WTC11 (cell line): ENCODE measurements at regions not wholly inside any gene's neighbourhood (a gene's known extent, or its start where the extent isn't known, plus 50 kb on each side); places are given as distances from the start of the nearest gene placed in this dataset.
"Not testable (repeated sequence)": the region's sequence is repeated elsewhere in the genome, so short reads cannot be mapped to it uniquely, and the experiment has no call there.

ENCODE experiments used
- ATAC-seq: fragments of 200-7000 bp; cut with Tn5 transposase; 2 replicates; pipeline ENCODE4 v1.10.0; 2021; ENCODE audit warnings: mild to moderate bottlenecking, moderate library complexity
- CTCF ChIA-PET: fragments of 300-600 bp; sonication (Branson Sonifier 250); formaldehyde crosslinking; loops from one replicate; lab custom pipeline; 2021; ENCODE audit warnings: antibody characterized with exemption; lab: Charles Lee
- POLR2A ChIA-PET: fragments of 350-600 bp; sonication (Branson Sonifier 250); formaldehyde crosslinking; loops from one replicate; lab custom pipeline; 2021; ENCODE audit warnings: antibody characterized with exemption; lab: Charles Lee
- DNase-seq: peaks from one replicate; pipeline ENCODE4 v3.0.0; 2021; ENCODE audit warnings: low spot score
- H3K27ac Mint-ChIP-seq: 2 replicates; pipeline ENCODE4 v1.8.0; 2021; ENCODE audit warnings: mixed read lengths
- H3K27me3 Mint-ChIP-seq: 2 replicates; pipeline ENCODE4 v1.8.0; 2021; ENCODE audit warnings: low read depth, mild to moderate bottlenecking, moderate library complexity, mixed read lengths
- H3K36me3 Mint-ChIP-seq: 2 replicates; pipeline ENCODE4 v1.8.0; 2021; ENCODE audit warnings: mixed read lengths
- H3K4me1 Mint-ChIP-seq: 2 replicates; pipeline ENCODE4 v1.8.0; 2022; ENCODE audit warnings: mixed read lengths
- H3K4me3 Mint-ChIP-seq: 2 replicates; pipeline ENCODE4 v1.8.0; 2021; ENCODE audit warnings: mild to moderate bottlenecking, moderate library complexity, mixed read lengths
- H3K9me3 Mint-ChIP-seq: 2 replicates; pipeline ENCODE4 v1.8.0; 2021; ENCODE audit warnings: mixed read lengths
- CTCF ChIP-seq: fragments of 200-600 bp; IDR thresholded peaks from 2 replicates; pipeline ENCODE4 v1.8.0; 2022; ENCODE audit warnings: antibody characterized with exemption
- ERG ChIP-seq: fragments of 250-450 bp; sonication (Bioruptor Pico); IDR thresholded peaks from 2 replicates; pipeline ENCODE4 v1.8.0; 2021; ENCODE audit warnings: mild to moderate bottlenecking
- FOXP4 ChIP-seq: sonication (generic); formaldehyde crosslinking; IDR thresholded peaks from 2 replicates; pipeline ENCODE4 v1.8.0; 2022; ENCODE audit warnings: mild to moderate bottlenecking, missing genetic modification reagents
- GTF2I ChIP-seq: fragments of 250-450 bp; sonication (Bioruptor Pico); conservative IDR thresholded peaks from 2 replicates; pipeline ENCODE4 v1.4.0; 2021; ENCODE audit warnings: mild to moderate bottlenecking
- JUN ChIP-seq: sonication (generic); formaldehyde crosslinking; IDR thresholded peaks from 2 replicates; pipeline ENCODE4 v1.8.0; 2023; ENCODE audit warnings: mild to moderate bottlenecking, missing genetic modification reagents
- MLX ChIP-seq: sonication (generic); formaldehyde crosslinking; IDR thresholded peaks from 2 replicates; pipeline ENCODE4 v1.8.1; 2023; ENCODE audit warnings: mild to moderate bottlenecking, missing genetic modification reagents, moderate library complexity
- MXD4 ChIP-seq: fragments of 250-450 bp; sonication (Bioruptor Pico); IDR thresholded peaks from 2 replicates; pipeline ENCODE4 v1.8.0; 2021; ENCODE audit warnings: mild to moderate bottlenecking, moderate library complexity, borderline replicate concordance
- NR2C2 ChIP-seq: sonication (generic); formaldehyde crosslinking; IDR thresholded peaks from 2 replicates; pipeline ENCODE4 v1.8.0; 2022; ENCODE audit warnings: mild to moderate bottlenecking, missing genetic modification reagents
- PRDM15 ChIP-seq: sonication (generic); formaldehyde crosslinking; IDR thresholded peaks from 2 replicates; pipeline ENCODE4 v1.8.0; 2022; ENCODE audit warnings: missing genetic modification reagents
- SMAD3 ChIP-seq: sonication (generic); formaldehyde crosslinking; IDR thresholded peaks from 2 replicates; pipeline ENCODE4 v1.8.0; 2022; ENCODE audit warnings: missing genetic modification reagents, mild to moderate bottlenecking, borderline replicate concordance
- TCF7 ChIP-seq: sonication (generic); formaldehyde crosslinking; IDR thresholded peaks from 2 replicates; pipeline ENCODE4 v1.8.0; 2022; ENCODE audit warnings: mild to moderate bottlenecking, low read depth, missing genetic modification reagents, moderate library complexity
- USF2 ChIP-seq: sonication (generic); formaldehyde crosslinking; IDR thresholded peaks from 2 replicates; pipeline ENCODE4 v1.8.1; 2023; ENCODE audit warnings: mild to moderate bottlenecking, missing genetic modification reagents, moderate library complexity
- ZNF232 ChIP-seq: sonication (generic); formaldehyde crosslinking; IDR thresholded peaks from 2 replicates; pipeline ENCODE4 v1.8.0; 2022; ENCODE audit warnings: mild to moderate bottlenecking, missing genetic modification reagents
- ZNF425 ChIP-seq: fragments of 250-450 bp; sonication (Bioruptor Pico); conservative IDR thresholded peaks from 2 replicates; pipeline ENCODE4 v1.9.0; 2021; ENCODE audit warnings: mild to moderate bottlenecking

- TF ChIP-seq FOXP4 (CRISPR knock-in tag) = no peak
- TF ChIP-seq SMAD3 (CRISPR knock-in tag) = no peak
- no peak for TF ChIP-seq GTF2I (CRISPR knock-in tag)
- no peak for TF ChIP-seq NR2C2 (CRISPR knock-in tag)
- no peak for TF ChIP-seq MLX (CRISPR knock-in tag)
- TF ChIP-seq ZNF425 = no peak
- TF ChIP-seq JUN (CRISPR knock-in tag) = no peak
These were observed 577.8 kb downstream of the ARL4A start (continued) for GRCh38 chr7:13265271-13265670.

- H3K27ac Mint-ChIP-seq, POLR2A ChIA-PET, CTCF ChIA-PET, H3K27me3 Mint-ChIP-seq, H3K4me1 Mint-ChIP-seq, ATAC-seq, DNase-seq, H3K4me3 Mint-ChIP-seq: not testable (repeated sequence)
- Mint-ChIP-seq H3K9me3 (peaks cover 28% of the 10 kb centered on the region), H3K36me3 (peaks cover 21% of the 10 kb centered on the region)
These were observed 586.8 kb downstream of the ARL4A start for GRCh38 chr7:13274205-13274604.

GRCh38 chr7:13276977-13277376, 589.5 kb downstream of the ARL4A start:
- Mint-ChIP-seq H3K36me3 (peaks cover 21% of the 10 kb centered on the region), H3K9me3 (peaks cover 23% of the 10 kb centered on the region), H3K4me1 (no peaks in the 10 kb centered on the region), H3K27ac (no peak overlapping the region), H3K27me3 (peaks cover 2% of the 10 kb centered on the region; the same call in 1 of the 2 replicates), H3K4me3 (no peak overlapping the region)
- ATAC-seq (no peak), DNase-seq (no peak)
- ChIA-PET POLR2A (no interaction called here), CTCF (no interaction called here)
- TF ChIP-seq TCF7 (CRISPR knock-in tag) (no peak), USF2 (CRISPR knock-in tag) (no peak), CTCF (peak; percentile 21; the same call in 1 of the 2 replicates)

GRCh38 chr7:13278020-13278419, 590.6 kb downstream of the ARL4A start:
- peaks cover 2% of the 10 kb centered on the region; the same call in 1 of the 2 replicates for H3K27me3 Mint-ChIP-seq
- peaks cover 19% of the 10 kb centered on the region for H3K36me3 Mint-ChIP-seq
- CTCF ChIA-PET = interaction anchor here (0.7 kb wide), 1 partner anchor 591 kb away, joined by 3 read pairs; no protein-coding TSS in a partner anchor
- H3K4me3 Mint-ChIP-seq = no peak overlapping the region
- POLR2A ChIA-PET = interaction anchor here (0.6 kb wide), 1 partner anchor 135 kb away, joined by 3 read pairs; no protein-coding TSS in a partner anchor
- TF ChIP-seq MXD4 (no peak), ERG (CRISPR knock-in tag) (no peak), ZNF232 (CRISPR knock-in tag) (no peak), PRDM15 (CRISPR knock-in tag) (no peak)
- DNase-seq (no peak), ATAC-seq (no peak)
- H3K4me1 Mint-ChIP-seq = no peaks in the 10 kb centered on the region
- no peak overlapping the region for H3K27ac Mint-ChIP-seq
- peaks cover 19% of the 10 kb centered on the region for H3K9me3 Mint-ChIP-seq
